AG04449 (cell line): ENCODE measurements at regions not wholly inside any gene's neighbourhood (a gene's known extent, or its start where the extent isn't known, plus 50 kb on each side); places are given as distances from the start of the nearest gene placed in this dataset.

Experiments used
- CTCF ChIA-PET: fragments of 350-600 bp; formaldehyde crosslinking; extraction: SDS; loops from one replicate; lab custom pipeline; 2021; ENCODE audit warnings: antibody characterized with exemption; lab: Yijun Ruan, JAX
- POLR2A ChIA-PET: fragments of 400-600, 350-600 bp; formaldehyde crosslinking; extraction: SDS; loops from one replicate; lab custom pipeline; 2020; ENCODE audit warnings: antibody characterized with exemption, inconsistent platforms; lab: Yijun Ruan, JAX
- DNase-seq: peaks from one replicate; pipeline ENCODE4 v3.0.0-alpha.2; 2010; ENCODE audit warnings: low read depth, low spot score
- H3K4me3 ChIP-seq: 2 replicates; pipeline ENCODE4 v1.5.1; 2011; ENCODE audit warnings: low read depth, mild to moderate bottlenecking, control low read depth, low read length
- CTCF ChIP-seq: IDR thresholded peaks from one replicate; pipeline ENCODE4 v1.5.1; 2011; ENCODE audit warnings: mild to moderate bottlenecking, moderate library complexity, low read length, control low read depth, inconsistent platforms; ENCODE audit not compliant: insufficient read depth; ENCODE audit errors: missing control alignments

- TF ChIP-seq CTCF = no peak
- ChIA-PET CTCF (no interaction called here), POLR2A (no interaction called here)
- DNase-seq = no peak
- no peak overlapping the region for H3K4me3 ChIP-seq
These were observed 72.3 kb downstream of the SIPA1L2 start for GRCh38 chr1:232557502-232558191.

- no peak overlapping the region for H3K4me3 ChIP-seq
- DNase-seq = no peak
- ChIA-PET POLR2A (no interaction called here), CTCF (no interaction called here)
- no peak for TF ChIP-seq CTCF
These were observed 72.8 kb downstream of the SIPA1L2 start for GRCh38 chr1:232557096-232557495.

- no peak for TF ChIP-seq CTCF
- DNase-seq = no peak
- ChIA-PET POLR2A (interaction anchor here (0.6 kb wide), 1 partner anchor 82 kb away, joined by 4 read pairs; no protein-coding TSS in a partner anchor), CTCF (interaction anchor here (0.8 kb wide), 1 partner anchor 12 kb away, joined by 3 read pairs; no protein-coding TSS in a partner anchor)
- no peak overlapping the region for H3K4me3 ChIP-seq
These were observed 73.6 kb downstream of the SIPA1L2 start for GRCh38 chr1:232556351-232556750.

- no peak overlapping the region for H3K4me3 ChIP-seq
- POLR2A ChIA-PET = interaction anchor here (0.6 kb wide), 1 partner anchor 81 kb away, joined by 4 read pairs; no protein-coding TSS in a partner anchor
These were observed 74.3 kb downstream of the SIPA1L2 start for GRCh38 chr1:232555494-232556210.

GRCh38 chr1:232554409-232554808, 75.5 kb downstream of the SIPA1L2 start:
- TF ChIP-seq CTCF = no peak
- no peak for DNase-seq
- POLR2A ChIA-PET = no interaction called here
- no peak overlapping the region for H3K4me3 ChIP-seq
- CTCF ChIA-PET = no interaction called here

More at GRCh38 chr1:232555494-232556210, 74.3 kb downstream of the SIPA1L2 start:
- DNase-seq = no peak
- CTCF ChIA-PET = interaction anchor here (0.8 kb wide), 1 partner anchor 12 kb away, joined by 3 read pairs; no protein-coding TSS in a partner anchor
- TF ChIP-seq CTCF = no peak

GRCh38 chr1:232553809-232554208, 76.1 kb downstream of the SIPA1L2 start:
- CTCF ChIA-PET = no interaction called here
- TF ChIP-seq CTCF = no peak
- DNase-seq = peak; percentile 42
- POLR2A ChIA-PET = no interaction called here
- no peak overlapping the region for H3K4me3 ChIP-seq
